ENCODE measurements at regions not wholly inside any gene's neighbourhood (a gene's known extent, or its start where the extent isn't known, plus 50 kb on each side); places are given as distances from the start of the nearest gene placed in this dataset.
"Not testable (repeated sequence)": the region's sequence is repeated elsewhere in the genome, so short reads cannot be mapped to it uniquely, and the experiment has no call there.

DNA sequence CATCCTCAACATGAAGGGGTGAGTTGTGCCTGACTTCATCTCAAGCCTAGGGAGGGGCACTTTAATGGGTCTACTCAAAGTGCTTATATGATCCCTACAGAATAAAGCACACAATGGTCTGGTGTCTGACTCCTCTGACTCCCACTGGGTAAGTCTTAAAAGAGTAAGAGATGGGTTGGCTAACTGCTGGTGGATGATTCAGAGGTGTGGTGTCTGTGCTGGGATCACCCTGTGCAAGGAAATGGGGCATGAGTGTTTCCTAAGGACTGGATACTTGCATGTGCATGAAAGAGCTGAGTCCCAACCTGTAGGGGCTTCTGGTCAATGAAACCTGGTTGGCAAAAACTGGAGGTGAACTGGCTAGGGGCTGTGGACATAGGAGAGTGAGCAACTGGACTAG is 158.8 kb downstream of the IL20RB start:
- no peak for DNase-seq (ENCODE audit: low spot score)

DNA sequence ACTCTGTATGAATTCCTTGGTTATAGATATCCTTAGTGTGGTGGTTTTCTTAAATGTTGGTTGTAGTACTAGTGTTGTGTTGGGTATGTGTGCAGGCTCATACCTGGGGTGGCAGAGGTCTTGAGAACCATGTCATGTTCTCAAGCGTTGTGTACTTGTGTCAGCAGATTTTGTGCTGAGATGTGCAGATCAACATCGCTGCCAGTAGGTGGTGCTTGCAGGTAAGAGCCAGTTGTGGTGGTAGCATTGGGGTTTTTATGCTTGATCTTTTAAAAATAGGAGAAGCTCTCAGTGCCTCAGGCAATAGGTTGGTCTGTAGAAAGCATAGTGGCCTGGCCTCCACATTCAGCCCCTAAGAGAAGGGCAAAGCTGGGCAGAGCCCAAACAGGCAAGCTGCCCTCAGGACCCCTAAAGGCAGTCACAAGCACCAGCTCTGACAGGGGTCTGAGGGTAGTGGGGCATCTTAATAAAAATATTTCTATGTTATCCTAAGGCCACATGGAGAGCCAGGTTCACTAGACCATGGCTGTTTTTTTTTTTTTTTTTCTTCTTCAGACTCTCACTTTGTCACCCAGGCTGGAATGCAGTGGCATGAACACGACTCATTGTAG is 164.0 kb downstream of the IL20RB start:
- peak; percentile 65 for DNase-seq (ENCODE audit: low spot score)

DNA sequence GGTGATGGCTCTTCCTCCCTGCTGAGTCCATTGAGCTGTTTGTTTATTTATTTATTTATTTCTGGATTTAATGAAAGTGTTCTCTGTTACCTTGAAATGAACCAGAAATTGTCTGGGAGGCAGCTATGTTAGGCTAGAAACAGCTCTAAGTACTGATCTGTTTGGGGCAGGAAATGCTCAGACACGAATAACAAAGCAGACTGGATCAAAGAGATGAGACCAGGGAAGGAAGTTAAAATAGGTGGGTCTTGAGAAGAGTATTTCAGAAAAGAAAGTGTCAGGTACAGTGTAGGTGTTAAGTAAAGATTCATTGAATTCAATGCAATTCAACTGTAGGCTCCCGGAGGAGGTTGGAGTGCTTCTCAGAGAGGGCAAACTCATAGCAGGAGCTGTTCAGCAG is 173.3 kb downstream of the IL20RB start:
- no peak for DNase-seq (ENCODE audit: low spot score)

DNA sequence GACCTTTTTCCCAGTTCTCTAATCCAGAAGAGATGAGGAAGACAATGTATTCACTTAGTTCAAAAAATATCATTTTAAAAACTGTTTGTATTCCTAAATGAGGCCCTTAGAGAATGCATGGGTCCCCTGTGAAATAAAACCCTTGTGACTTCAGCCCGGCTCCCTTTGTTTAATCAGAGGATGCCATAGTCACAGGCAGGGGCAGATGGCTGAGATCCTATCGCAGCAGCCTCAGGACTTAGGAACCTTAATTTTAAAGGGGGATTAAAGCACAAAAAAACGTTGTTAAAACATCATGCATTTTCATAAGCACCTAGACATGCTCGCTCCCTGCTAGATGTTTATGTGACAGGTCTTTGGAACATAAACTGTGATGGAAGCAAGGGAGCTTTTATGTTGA is 176.6 kb downstream of the IL20RB start:
- no peak for DNase-seq (ENCODE audit: low spot score)

DNA sequence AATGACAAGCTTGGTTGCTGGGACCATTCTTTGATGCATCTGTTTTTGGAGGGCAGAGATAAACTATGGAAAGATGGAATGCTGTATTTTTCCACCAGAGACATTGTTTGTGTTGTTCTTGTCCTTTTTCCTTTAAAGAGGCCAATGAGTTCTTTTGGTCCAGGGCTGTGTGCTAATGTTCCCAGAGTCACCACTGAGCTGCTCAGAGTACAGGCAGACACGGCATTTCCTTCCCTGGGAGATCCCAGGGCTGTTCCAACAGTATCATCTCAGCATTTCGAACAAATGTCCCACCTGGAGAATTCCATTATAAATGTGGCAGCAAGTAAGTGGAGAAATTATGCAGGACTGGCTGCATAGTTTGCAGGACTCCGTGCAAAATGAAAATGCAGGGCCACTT is 190.6 kb downstream of the IL20RB start:
- no peak for DNase-seq (ENCODE audit: low spot score)

DNA sequence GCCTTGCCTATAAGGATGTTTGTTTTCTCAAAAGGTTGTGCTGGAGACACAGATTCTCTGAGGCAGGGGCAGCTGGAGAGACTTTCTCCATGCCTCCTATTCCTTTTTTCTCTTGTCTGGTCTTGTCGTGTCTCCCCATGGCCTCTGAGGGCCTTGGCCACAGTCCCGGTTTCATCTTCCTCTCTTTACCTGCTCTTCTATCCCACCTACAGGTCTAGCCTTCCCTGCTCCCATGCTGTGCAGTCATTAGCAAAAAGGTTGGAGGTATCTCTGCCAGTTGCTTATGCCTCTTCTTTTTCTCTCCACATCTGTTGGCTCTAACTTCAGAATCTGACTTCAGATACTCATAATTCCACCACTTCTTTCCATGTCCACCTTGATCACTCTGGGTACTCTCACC is 191.1 kb downstream of the IL20RB start:
- DNase-seq (ENCODE audit: low spot score) = no peak

DNA sequence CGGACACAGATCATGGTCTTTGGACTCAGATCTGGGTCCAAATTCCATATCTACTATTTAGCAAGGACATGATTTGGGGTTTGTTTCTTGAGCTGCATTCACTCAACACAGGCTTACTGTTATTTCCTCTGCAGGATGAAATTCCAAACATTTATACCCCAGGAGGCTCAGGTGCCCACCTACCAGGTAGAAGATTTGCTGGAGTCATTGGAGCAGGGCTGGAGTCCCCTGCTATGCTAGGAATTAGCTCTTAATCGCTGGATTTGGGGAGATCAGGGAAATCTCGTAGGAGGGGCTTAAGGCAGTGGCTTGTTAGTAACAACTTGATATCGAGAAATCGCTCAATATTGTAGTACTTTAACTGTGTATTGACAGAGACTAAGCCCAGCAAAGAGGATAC is 193.0 kb downstream of the IL20RB start:
- DNase-seq (ENCODE audit: low spot score) = no peak

DNA sequence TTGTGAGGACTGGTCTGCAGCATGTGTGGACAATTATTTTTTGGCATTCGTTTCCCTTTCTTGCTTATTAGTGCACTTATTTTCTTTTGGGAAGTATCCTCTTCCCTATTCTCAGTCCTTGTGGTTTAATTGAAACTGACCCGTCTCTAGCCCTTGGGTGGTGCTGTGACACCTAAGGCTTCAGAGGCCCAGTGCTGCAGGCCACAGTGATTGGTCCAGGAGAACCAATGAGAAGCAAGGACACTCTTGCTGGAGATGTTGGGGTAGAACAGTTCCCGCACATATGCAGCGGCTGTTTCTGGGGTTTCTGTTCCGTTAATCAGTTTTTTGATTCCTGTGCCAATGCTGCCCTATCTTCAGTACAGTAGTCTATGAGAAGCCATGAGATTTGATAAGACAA is 195.3 kb downstream of the IL20RB start:
- DNase-seq (ENCODE audit: low spot score) = not testable (repeated sequence)

DNA sequence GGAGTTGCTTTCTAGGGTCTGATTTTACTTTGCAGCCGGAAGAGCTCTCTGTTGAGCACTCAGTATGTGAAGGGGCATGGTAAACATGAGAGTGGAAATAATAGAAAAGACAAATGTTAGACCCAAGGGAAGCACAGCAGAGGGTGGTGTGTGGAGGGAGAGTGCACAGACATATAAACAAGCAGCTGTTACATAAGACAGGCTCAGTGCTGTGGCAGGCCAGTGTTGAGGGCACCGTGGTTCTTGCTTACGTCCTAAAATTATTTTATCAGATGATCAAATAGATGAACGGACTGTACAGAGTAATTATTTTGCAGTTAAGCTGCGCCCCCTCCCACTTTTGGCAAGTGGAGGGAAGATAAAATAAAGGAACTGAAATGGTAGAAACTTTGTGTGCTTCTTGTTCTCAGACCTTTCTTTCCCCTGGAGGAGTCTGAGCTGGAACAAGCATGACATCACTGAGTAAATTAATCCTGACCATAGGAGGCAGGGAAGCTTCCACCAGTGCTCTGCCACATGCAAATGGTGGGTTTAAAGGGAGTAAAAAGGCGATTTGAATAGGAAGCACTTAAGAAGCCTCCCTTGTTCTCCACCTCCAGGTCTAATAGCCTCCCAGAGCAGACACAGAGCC is 205.6 kb downstream of the IL20RB start:
- peak; percentile 43 for DNase-seq (ENCODE audit: low spot score)

DNA sequence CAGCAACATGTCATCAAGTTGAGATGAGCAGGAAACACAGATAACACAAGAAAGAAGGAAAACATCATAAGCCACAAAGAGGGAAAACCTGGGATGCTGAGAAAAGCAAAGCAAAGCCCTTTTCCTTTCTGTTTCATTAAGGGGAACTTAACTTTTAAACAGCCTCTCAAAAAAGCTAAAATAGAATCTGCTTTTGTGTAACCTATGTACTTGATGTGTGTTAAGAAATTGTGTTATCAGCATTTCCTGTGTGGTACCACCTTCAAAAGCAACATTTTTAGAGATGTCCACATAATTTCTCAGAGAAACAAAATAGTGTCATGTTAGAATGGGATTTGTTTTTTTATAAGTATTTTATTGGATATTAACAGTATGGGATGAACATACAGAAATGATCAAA is 206.2 kb downstream of the IL20RB start:
- DNase-seq (ENCODE audit: low spot score) = no peak

DNA sequence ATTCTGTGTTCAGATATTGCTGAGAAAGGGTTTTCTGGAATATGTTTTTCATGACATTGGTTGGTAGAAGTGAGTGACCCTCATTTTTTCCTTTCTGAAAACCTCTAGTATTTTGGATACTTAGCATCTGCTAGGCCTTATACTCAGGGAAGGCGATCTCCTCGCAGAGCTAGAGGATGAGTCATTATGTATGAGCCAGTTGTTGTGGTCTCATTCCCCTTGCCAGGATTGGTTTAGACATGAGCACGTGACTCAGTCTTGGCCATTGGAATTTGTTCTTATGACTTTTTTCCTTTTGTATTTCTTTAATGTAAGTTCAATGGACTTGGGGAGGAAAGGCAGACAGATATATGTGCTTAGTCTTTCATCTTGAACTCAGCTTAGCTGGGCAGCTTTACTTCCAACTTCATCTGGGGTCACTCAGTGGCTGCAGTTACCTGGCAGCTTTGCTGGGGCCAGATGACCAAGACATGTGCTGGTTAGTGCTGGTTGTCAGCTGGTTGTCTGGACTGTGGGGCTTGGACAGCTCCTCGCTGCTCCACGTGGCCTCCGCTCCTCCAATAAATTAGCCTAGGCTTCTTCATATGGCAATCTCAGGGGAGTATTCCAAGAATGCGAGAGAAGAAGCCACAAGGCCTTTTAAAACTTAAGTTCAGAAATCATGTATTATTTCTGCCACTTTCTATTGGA is 207.5 kb downstream of the IL20RB start:
- peak; percentile 91 for DNase-seq (ENCODE audit: low spot score)

DNA sequence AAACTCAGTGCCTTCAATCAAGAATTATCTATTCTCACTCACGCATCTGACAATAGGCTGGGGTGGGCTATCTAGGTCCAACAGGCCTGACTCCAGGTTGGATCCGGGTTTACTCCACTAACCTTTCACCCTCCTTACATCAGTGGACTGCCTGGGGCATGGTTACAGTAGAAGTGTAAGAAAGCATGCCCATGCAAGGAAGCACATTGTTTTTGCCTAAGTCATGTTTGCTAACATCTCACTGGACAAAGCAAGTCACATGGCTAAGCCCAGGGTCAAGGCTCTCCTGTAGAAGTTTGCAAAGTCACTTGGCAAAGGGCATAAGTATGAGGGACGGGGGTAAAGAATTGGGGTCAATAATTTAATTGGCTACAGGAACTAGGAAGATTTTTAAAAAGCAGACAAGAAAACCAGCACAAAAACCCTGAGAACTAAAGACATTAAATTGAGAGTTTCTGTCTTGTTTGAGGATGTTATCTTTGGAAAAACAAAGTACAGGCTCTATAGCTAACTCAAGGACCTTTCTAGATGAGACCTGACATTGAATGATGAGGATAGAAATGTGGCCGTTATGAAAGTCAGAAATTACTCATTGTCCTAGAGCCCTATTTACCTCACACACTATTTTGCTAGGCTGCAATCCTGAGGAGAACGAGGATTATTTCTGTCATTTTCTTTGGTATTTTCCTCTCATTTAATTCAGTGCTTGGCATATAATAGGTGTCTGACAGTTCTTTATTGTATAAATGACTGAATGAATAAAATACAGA is 214.2 kb downstream of the IL20RB start:
- peak; percentile 57 for DNase-seq (ENCODE audit: low spot score)

DNA sequence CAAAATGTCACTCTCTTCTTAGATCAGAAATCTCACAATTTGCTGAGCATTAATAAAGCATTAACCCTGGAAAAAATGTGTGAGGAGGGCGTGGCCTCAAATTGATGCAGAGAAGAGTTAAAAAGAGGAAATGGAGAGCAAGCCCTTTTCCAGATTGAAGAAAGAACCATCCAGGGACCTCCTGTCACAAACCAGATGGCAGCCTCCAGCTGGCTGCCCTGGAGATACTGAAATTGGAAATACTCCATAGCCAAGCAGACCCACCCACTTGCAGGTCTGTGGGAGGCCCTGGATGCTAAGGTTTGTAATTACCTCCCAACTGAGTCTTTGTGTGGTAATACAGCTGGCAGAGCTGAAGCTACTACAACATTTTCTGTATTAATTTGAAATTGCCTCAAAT is 214.9 kb downstream of the IL20RB start:
- no peak for DNase-seq (ENCODE audit: low spot score)

DNA sequence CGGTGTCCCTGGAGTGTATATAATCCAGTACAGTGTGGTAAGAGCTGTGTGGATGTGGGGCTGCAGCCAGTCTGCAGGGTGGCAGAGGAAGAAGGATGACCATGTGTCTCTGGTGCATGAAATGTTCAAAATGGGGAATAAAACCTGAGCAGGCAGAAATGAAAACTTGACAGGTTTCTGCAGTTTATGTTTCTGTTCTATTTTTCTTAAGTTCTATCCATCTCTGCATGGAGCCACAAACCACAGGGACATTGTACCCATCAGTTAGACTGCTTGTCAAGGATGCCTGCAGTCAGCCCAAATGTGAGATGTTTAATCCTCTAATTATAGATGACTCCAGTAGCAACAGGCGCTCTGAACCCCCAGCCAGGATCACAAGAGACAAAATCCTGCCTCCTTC is 216.7 kb downstream of the IL20RB start:
- DNase-seq (ENCODE audit: low spot score) = no peak

DNA sequence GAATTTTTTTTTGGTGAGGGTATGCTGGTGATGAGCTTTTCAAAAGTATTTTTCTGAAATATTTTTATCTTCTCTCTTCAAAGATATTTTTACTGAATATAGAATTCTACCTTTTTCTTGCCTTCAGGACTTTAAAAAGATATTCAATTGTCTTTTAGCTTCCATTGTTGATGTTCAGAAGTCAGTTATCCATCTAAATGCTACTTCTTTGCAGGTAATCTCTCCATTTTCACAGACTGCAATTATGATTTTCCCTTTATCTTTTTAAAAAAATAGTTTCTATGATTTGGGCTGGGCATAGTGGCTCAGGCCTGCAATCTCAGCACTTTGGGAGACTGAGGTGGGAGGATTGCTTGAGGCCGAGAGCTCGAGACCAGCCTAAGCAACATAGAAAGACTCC is 222.4 kb downstream of the IL20RB start:
- DNase-seq (ENCODE audit: low spot score) = no peak

DNA sequence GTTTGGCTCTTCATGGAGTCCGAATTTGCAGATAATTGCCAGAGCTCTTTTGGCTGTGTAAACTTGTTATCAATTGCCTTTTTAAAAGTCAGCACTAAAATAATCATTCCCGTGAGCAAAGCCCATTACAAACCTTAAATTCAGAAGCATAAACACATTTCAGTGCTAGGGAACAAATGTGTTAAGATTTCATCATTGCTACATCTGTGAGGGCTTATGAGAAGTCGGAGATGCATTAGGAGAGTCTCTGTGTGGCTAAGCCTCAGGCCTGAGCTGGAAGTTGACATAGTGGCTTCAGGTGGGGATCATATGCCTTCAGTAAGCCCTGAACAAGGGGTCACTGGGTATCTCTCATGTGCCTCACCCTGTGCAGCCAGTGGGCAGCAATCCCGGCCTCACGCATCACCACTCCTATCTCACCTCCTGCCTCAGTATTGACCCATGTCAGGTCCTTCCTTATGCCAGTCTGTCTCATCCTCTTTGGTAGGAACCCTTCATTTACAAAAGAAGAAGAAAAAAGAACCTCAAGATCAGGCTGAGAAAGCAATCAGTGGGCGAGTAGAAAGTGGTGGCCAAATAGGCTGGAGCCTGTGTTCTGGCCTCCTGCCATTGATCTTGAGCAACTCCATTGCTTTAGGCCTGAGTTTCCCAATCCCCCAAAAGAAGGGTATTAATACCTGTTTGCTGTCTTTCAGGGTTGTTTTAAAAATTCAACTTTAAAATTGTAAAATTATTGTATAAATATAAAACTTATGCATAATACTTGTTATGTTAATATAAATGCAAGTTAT is 233.5 kb downstream of the IL20RB start:
- DNase-seq (ENCODE audit: low spot score) = no peak

DNA sequence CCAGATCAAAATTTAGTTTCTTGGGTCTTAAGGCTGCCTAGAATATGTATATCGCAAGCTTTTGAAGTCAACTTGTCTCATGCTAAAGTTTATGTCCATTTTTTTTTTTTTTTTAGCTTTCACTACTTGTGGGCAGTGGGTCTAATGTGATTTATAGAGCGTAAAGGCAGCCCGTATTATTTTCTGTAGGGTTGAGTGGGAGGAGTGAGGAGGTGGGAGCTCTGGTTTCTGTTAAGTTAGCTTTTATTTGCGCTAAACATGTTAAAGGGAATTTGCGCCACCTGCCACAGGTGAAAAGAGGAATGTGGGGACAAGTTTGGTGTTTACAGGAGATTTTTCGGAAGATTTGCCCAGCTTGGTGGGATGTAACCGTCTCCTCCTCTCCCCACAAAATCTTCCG is 234.2 kb downstream of the IL20RB start:
- no peak for DNase-seq (ENCODE audit: low spot score)

DNA sequence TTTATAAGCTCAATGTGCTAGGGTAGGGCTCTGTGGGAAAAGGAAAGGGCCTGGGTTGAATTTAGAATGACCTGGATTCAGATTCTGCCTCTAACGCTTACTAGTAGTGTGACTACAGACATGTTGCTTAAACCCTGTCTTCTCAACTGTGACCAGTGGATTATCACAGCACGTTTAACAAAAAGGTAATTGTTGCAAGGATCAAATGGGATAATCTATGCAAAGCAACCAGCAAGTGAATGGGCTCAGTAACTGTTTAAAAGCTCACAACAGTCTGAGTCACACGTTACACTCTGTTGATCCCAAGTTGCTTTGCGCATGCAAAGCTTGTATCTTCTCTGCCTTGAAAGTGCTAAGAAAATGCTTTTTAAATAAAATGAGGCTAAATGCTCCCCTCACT is 236.5 kb downstream of the IL20RB start:
- DNase-seq (ENCODE audit: low spot score) = no peak

DNA sequence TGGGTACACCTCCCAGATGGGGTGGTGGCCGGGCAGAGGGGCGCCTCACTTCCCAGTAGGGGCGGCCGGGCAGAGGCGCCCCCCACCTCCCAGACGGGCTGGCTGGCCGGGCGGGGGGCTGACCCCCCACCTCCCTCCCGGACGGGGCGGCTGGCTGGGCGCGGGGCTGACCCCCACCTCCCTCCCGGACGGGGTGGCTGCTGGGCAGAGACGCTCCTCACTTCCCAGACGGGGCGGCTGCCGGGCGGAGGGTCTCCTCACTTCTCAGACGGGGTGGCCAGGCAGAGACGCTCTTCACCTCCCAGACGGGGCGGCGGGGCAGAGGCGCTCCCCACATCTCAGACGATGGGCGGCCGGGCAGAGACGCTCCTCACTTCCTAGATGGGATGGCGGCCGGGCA is 240.6 kb downstream of the IL20RB start:
- DNase-seq (ENCODE audit: low spot score) = not testable (repeated sequence)

DNA sequence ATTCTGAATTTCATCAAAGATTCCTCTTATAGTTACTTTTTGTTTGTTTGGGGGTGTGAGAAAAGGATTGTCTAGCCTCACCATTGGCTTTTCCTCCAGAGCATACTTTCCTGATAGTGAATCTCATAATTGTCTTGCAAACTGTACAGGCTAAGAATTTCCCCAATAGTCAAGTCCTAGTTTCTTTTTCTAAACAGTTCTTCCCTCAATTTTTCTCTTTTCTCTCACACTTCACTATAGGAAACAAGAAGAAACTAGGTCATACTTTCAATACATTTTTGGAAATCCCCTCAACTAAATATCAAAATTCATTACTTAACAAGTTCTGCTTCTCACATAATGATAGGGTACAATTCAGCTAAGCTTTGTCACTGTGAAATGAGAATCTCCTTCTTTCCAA is 241.9 kb downstream of the IL20RB start:
- DNase-seq (ENCODE audit: low spot score) = no peak

DNA sequence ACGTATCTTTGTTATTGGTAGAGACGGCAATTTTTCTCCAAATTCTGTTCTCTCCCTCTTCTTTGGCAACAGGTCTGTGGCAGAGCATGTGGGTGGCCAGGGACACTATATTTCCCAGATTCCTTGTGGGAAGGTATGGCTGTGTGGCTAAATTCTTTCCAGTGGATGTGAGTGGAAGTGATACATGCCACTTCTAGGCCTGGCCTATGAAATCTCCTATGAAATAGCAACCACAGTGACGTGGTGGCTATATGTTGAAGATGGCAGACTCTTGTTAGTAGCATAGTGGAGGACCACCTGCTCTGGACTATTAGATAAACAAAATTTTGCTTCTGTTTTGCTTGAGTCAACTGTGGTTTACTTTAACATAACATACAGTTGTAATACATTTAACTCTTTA is 243.3 kb downstream of the IL20RB start:
- no peak for DNase-seq (ENCODE audit: low spot score)

DNA sequence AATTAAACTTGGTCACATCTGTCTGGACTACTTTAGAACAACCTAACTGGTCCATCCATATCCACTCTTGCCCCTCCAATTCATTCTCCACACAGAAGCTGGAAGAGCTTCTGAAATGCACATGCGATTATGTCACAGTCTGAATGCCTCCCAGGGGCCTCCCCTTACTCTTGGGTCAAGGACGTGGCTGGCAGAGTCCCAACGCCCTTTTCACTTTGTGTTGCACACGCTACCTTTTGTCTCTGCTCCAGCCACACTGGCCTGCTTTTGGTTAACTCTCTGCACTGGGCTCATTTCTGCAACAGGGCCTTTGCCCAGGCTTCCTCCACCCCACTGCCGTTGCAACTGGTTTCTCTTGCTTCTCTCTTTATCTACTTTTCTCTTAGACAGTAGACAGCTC is 245.2 kb downstream of the IL20RB start:
- no peak for DNase-seq (ENCODE audit: low spot score)

Measured in H4 (cell line).